Endothelial cell of umbilical vein (primary cell): ENCODE measurements at regions not wholly inside any gene's neighbourhood (a gene's known extent, or its start where the extent isn't known, plus 50 kb on each side); places are given as distances from the start of the nearest gene placed in this dataset.

ENCODE experiments used
- FOS ChIP-seq: IDR thresholded peaks from 2 replicates; pipeline ENCODE4 v1.6.1; 2011; ENCODE audit warnings: mild to moderate bottlenecking, low read length, moderate library complexity, borderline replicate concordance; ENCODE audit not compliant: insufficient read depth
- GATA2 ChIP-seq: IDR thresholded peaks from 2 replicates; pipeline ENCODE4 v1.7.0; 2011; ENCODE audit warnings: low read depth, mild to moderate bottlenecking, moderate library complexity, mixed read lengths, low read length; ENCODE audit not compliant: insufficient read length, insufficient read depth
- MYC ChIP-seq: IDR thresholded peaks from one replicate; pipeline ENCODE4 v1.6.1; 2011; ENCODE audit warnings: mild to moderate bottlenecking, low read depth, low read length
- POLR2A ChIP-seq: IDR thresholded peaks from 2 replicates; pipeline ENCODE4 v1.6.1; 2012; ENCODE audit warnings: low read depth, mild to moderate bottlenecking, control low read depth, low read length
- POLR2AphosphoS5 ChIP-seq: IDR thresholded peaks from 2 replicates; pipeline ENCODE4 v1.6.1; 2012; ENCODE audit warnings: low read depth, mild to moderate bottlenecking, control low read depth, low read length, moderate library complexity; ENCODE audit not compliant: insufficient read depth
- TF ChIP-seq, protein P1 (sequence below), 2 donors: IDR thresholded peaks; 1 replicate in 1 of 2; 2 replicates in 1 of 2; pipeline ENCODE4 v1.5.1; 2011; ENCODE audit warnings: low read length in 2 of 2, mild to moderate bottlenecking in 2 of 2, moderate library complexity in 2 of 2, control low read depth in 1 of 2, inconsistent platforms in 1 of 2, low read depth in 1 of 2; ENCODE audit not compliant: insufficient read depth in 1 of 2; ENCODE audit errors: extremely low read depth in 1 of 2

DNA sequence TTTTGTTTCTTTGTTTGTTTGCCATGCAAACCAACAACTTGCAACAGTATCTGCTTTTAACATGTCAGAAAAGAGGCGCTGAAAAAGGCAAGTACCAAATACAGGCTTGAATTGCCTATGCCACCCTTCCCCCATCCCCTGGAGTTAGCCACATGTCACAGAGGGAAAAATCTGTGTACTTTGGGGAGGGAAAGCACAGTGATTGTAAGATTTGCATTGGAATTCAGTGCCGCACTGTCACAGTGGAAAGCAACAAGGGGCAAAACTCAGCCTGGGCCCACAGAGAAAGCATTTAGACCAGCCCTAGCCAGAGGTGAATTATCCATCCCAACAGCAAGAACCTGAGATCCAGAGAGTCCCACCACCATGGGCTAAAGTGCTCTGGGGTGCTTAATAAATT lies 52.4 kb upstream of the ACADM start:
- TF ChIP-seq FOS (no peak), GATA2 (no peak), POLR2AphosphoS5 (no peak), MYC (no peak), POLR2A (no peak)
- TF ChIP-seq, protein P1, sequence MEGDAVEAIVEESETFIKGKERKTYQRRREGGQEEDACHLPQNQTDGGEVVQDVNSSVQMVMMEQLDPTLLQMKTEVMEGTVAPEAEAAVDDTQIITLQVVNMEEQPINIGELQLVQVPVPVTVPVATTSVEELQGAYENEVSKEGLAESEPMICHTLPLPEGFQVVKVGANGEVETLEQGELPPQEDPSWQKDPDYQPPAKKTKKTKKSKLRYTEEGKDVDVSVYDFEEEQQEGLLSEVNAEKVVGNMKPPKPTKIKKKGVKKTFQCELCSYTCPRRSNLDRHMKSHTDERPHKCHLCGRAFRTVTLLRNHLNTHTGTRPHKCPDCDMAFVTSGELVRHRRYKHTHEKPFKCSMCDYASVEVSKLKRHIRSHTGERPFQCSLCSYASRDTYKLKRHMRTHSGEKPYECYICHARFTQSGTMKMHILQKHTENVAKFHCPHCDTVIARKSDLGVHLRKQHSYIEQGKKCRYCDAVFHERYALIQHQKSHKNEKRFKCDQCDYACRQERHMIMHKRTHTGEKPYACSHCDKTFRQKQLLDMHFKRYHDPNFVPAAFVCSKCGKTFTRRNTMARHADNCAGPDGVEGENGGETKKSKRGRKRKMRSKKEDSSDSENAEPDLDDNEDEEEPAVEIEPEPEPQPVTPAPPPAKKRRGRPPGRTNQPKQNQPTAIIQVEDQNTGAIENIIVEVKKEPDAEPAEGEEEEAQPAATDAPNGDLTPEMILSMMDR (IDR thresholded peaks at IDR 0.05; ENCODE audit: extremely low read depth in 1 of 2, insufficient read depth in 1 of 2, low read depth in 1 of 2, low read length in 2 of 2) = no peak
